ENCODE measurements at regions not wholly inside any gene's neighbourhood (a gene's known extent, or its start where the extent isn't known, plus 50 kb on each side); places are given as distances from the start of the nearest gene placed in this dataset.
"Not testable (repeated sequence)": the region's sequence is repeated elsewhere in the genome, so short reads cannot be mapped to it uniquely, and the experiment has no call there.

- Mint-ChIP-seq H3K4me1 (ENCODE audit: low read depth) (no peaks in the 10 kb centered on the region), H3K9me3 (peaks cover 18% of the 10 kb centered on the region), H3K36me3 (ENCODE audit: low read depth) (no peaks in the 10 kb centered on the region), H3K27ac (no peak overlapping the region), H3K4me3 (no peak overlapping the region), H3K27me3 (no peaks in the 10 kb centered on the region)
- intact Hi-C loops (cut with micrococcal nuclease) = no loop called here
Observed at GRCh38 chr2:89833116-89833779, 1141.8 kb downstream of the RPIA start.

GRCh38 chr2:89833780-89834117 is 1142.3 kb downstream of the RPIA start:
- Mint-ChIP-seq H3K9me3 (peaks cover 18% of the 10 kb centered on the region), H3K27ac (no peak overlapping the region), H3K36me3 (ENCODE audit: low read depth) (no peaks in the 10 kb centered on the region), H3K4me3 (no peak overlapping the region), H3K27me3 (no peaks in the 10 kb centered on the region), H3K4me1 (ENCODE audit: low read depth) (no peaks in the 10 kb centered on the region)
- intact Hi-C loops (cut with micrococcal nuclease) = no loop called here

GRCh38 chr2:89834306-89834705 is 1142.8 kb downstream of the RPIA start:
- intact Hi-C loops (cut with micrococcal nuclease) = no loop called here
- Mint-ChIP-seq H3K4me3 (no peak overlapping the region), H3K36me3 (ENCODE audit: low read depth) (no peaks in the 10 kb centered on the region), H3K27me3 (no peaks in the 10 kb centered on the region), H3K27ac (no peak overlapping the region), H3K9me3 (peaks cover 18% of the 10 kb centered on the region), H3K4me1 (ENCODE audit: low read depth) (no peaks in the 10 kb centered on the region)

- H3K4me1 Mint-ChIP-seq (ENCODE audit: low read depth); H3K4me3 Mint-ChIP-seq; H3K27me3 Mint-ChIP-seq; H3K27ac Mint-ChIP-seq; intact Hi-C loops (cut with micrococcal nuclease); H3K36me3 Mint-ChIP-seq (ENCODE audit: low read depth): not testable (repeated sequence)
- H3K9me3 Mint-ChIP-seq = peaks cover 18% of the 10 kb centered on the region
Observed at GRCh38 chr2:89836326-89836725, 1144.9 kb downstream of the RPIA start.

GRCh38 chr2:89837962-89838625 is 1146.6 kb downstream of the RPIA start:
- intact Hi-C loops (cut with micrococcal nuclease) = no loop called here
- H3K4me1 Mint-ChIP-seq (ENCODE audit: low read depth) = no peaks in the 10 kb centered on the region
- H3K4me3 Mint-ChIP-seq = no peak overlapping the region
- no peaks in the 10 kb centered on the region for H3K36me3 Mint-ChIP-seq (ENCODE audit: low read depth)
- peaks cover 18% of the 10 kb centered on the region for H3K9me3 Mint-ChIP-seq
- H3K27ac Mint-ChIP-seq = no peak overlapping the region
- no peaks in the 10 kb centered on the region for H3K27me3 Mint-ChIP-seq

GRCh38 chr2:89840175-89840574 is 1148.7 kb downstream of the RPIA start:
- H3K27me3 Mint-ChIP-seq; H3K4me1 Mint-ChIP-seq (ENCODE audit: low read depth); H3K27ac Mint-ChIP-seq; intact Hi-C loops (cut with micrococcal nuclease); H3K4me3 Mint-ChIP-seq; H3K36me3 Mint-ChIP-seq (ENCODE audit: low read depth): not testable (repeated sequence)
- H3K9me3 Mint-ChIP-seq = peaks cover 18% of the 10 kb centered on the region

- H3K36me3 Mint-ChIP-seq (ENCODE audit: low read depth); H3K27ac Mint-ChIP-seq; H3K27me3 Mint-ChIP-seq; H3K4me1 Mint-ChIP-seq (ENCODE audit: low read depth); intact Hi-C loops (cut with micrococcal nuclease); H3K4me3 Mint-ChIP-seq: not testable (repeated sequence)
- peaks cover 11% of the 10 kb centered on the region for H3K9me3 Mint-ChIP-seq
Observed at GRCh38 chr2:89840781-89841475, 1149.5 kb downstream of the RPIA start.

GRCh38 chr2:89841476-89841840 is 1150.0 kb downstream of the RPIA start:
- peaks cover 6% of the 10 kb centered on the region for H3K9me3 Mint-ChIP-seq
- no peaks in the 10 kb centered on the region for H3K27me3 Mint-ChIP-seq
- H3K4me3 Mint-ChIP-seq = no peak overlapping the region
- intact Hi-C loops (cut with micrococcal nuclease) = no loop called here
- H3K27ac Mint-ChIP-seq = no peak overlapping the region
- no peaks in the 10 kb centered on the region for H3K36me3 Mint-ChIP-seq (ENCODE audit: low read depth)
- H3K4me1 Mint-ChIP-seq (ENCODE audit: low read depth) = no peaks in the 10 kb centered on the region

GRCh38 chr2:89842180-89842908 is 1150.9 kb downstream of the RPIA start:
- Mint-ChIP-seq H3K4me1 (ENCODE audit: low read depth) (no peaks in the 10 kb centered on the region), H3K4me3 (no peak overlapping the region)

GRCh38 chr2:89844221-89844943 is 1152.9 kb downstream of the RPIA start:
- H3K4me1 Mint-ChIP-seq (ENCODE audit: low read depth) = no peaks in the 10 kb centered on the region
- H3K27ac Mint-ChIP-seq = no peak overlapping the region
- H3K9me3 Mint-ChIP-seq = no peaks in the 10 kb centered on the region
- intact Hi-C loops (cut with micrococcal nuclease) = no loop called here
- H3K36me3 Mint-ChIP-seq (ENCODE audit: low read depth) = no peaks in the 10 kb centered on the region
- no peak overlapping the region for H3K4me3 Mint-ChIP-seq
- H3K27me3 Mint-ChIP-seq = peaks cover 5% of the 10 kb centered on the region

More at GRCh38 chr2:89842180-89842908, 1150.9 kb downstream of the RPIA start:
- Mint-ChIP-seq H3K9me3 (no peaks in the 10 kb centered on the region), H3K36me3 (ENCODE audit: low read depth) (no peaks in the 10 kb centered on the region), H3K27ac (no peak overlapping the region), H3K27me3 (no peaks in the 10 kb centered on the region)
- intact Hi-C loops (cut with micrococcal nuclease) = no loop called here

- Mint-ChIP-seq H3K27ac (no peak overlapping the region), H3K36me3 (ENCODE audit: low read depth) (no peaks in the 10 kb centered on the region), H3K9me3 (no peaks in the 10 kb centered on the region), H3K4me3 (no peak overlapping the region), H3K4me1 (ENCODE audit: low read depth) (no peaks in the 10 kb centered on the region), H3K27me3 (peaks cover 6% of the 10 kb centered on the region)
- intact Hi-C loops (cut with micrococcal nuclease) = no loop called here
Observed at GRCh38 chr2:89845532-89845931, 1154.1 kb downstream of the RPIA start.

GRCh38 chr2:89848114-89848513 is 1156.6 kb downstream of the RPIA start:
- Mint-ChIP-seq H3K4me1 (ENCODE audit: low read depth) (no peaks in the 10 kb centered on the region), H3K27me3 (peaks cover 8% of the 10 kb centered on the region), H3K9me3 (no peaks in the 10 kb centered on the region), H3K27ac (no peak overlapping the region), H3K36me3 (ENCODE audit: low read depth) (no peaks in the 10 kb centered on the region), H3K4me3 (no peak overlapping the region)
- intact Hi-C loops (cut with micrococcal nuclease) = no loop called here

GRCh38 chr2:89848763-89849368 is 1157.4 kb downstream of the RPIA start:
- Mint-ChIP-seq H3K27ac (no peak overlapping the region), H3K4me1 (ENCODE audit: low read depth) (no peaks in the 10 kb centered on the region), H3K36me3 (ENCODE audit: low read depth) (no peaks in the 10 kb centered on the region), H3K27me3 (peaks cover 8% of the 10 kb centered on the region), H3K4me3 (no peak overlapping the region), H3K9me3 (no peaks in the 10 kb centered on the region)
- intact Hi-C loops (cut with micrococcal nuclease) = no loop called here

All from dendritic cell treated with granulocyte-macrophage colony-stimulating factor and Interleukin-4, amounts not matched to agents 40 ng/mL and 50 ng/mL, for 4 days (primary cell).